HEK293T (cell line): ENCODE measurements at regions not wholly inside any gene's neighbourhood (a gene's known extent, or its start where the extent isn't known, plus 50 kb on each side); places are given as distances from the start of the nearest gene placed in this dataset.

Source experiments
- BHLHE40 ChIP-seq: fragments of 450-650 bp; IDR thresholded peaks from 2 replicates; pipeline ENCODE4 v1.6.1; 2016; ENCODE audit warnings: mild to moderate bottlenecking, moderate library complexity, borderline replicate concordance
- ELF4 ChIP-seq: fragments of 450-650 bp; IDR thresholded peaks from 2 replicates; pipeline ENCODE4 v1.6.1; 2017; ENCODE audit warnings: antibody characterized with exemption
- FOXK2 ChIP-seq: fragments of 450-650 bp; IDR thresholded peaks from 2 replicates; pipeline ENCODE4 v1.6.1; 2016; ENCODE audit warnings: mild to moderate bottlenecking
- HDGF ChIP-seq: fragments of 450-650 bp; IDR thresholded peaks from 2 replicates; pipeline ENCODE4 v1.6.1; 2017; ENCODE audit warnings: antibody characterized with exemption, borderline replicate concordance
- SP1 ChIP-seq: fragments of 450-650 bp; IDR thresholded peaks from 2 replicates; pipeline ENCODE4 v1.6.1; 2017

GRCh38 chr7:41592794-41593193 lies 110.1 kb downstream of the INHBA start:
- no peak for TF ChIP-seq HDGF
- no peak for TF ChIP-seq ELF4
- TF ChIP-seq BHLHE40: no peak
- TF ChIP-seq SP1: no peak
- TF ChIP-seq FOXK2: no peak
